CD1c-positive myeloid dendritic cell (primary cell): ENCODE measurements at regions not wholly inside any gene's neighbourhood (a gene's known extent, or its start where the extent isn't known, plus 50 kb on each side); places are given as distances from the start of the nearest gene placed in this dataset.

Source experiments
- DNase-seq: peaks from one replicate; pipeline ENCODE4 v3.0.0-alpha.2; 2016; ENCODE audit errors: extremely low spot score

DNA sequence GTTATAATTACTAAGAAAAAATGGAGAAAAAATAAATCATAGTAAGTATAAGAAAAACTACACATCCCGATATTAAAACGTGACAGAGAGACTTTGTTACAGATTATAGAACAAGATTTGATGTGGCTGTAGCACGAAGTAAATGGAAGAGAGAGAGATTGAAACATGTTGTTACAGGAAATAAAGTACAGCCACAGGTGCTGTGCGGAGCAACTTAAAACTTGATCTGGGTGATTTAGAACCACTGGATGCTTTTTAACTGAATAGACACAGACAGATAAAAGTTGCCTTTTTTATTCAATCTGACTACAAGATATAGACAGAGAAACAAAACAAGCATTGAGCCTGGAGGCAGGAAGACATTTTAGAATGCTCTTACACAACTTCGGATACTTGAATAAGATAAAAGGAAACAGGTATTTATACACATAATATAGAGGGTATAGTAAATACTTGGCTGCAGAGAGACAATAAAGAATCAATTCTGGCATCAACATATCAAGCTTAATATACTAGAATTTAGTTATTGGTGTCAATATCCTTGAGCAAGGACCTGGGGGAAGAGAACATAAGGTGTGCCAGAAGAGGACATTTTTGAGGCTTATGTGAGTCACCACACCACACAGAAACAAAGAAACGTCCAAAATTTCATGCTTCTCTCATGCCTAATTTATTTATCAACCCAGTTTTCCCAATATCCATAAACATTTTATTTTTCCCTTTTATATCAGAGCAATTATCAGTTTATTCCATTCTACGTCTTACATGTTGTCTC is 548.5 kb downstream of the SLITRK1 start:
- DNase-seq = no peak

DNA sequence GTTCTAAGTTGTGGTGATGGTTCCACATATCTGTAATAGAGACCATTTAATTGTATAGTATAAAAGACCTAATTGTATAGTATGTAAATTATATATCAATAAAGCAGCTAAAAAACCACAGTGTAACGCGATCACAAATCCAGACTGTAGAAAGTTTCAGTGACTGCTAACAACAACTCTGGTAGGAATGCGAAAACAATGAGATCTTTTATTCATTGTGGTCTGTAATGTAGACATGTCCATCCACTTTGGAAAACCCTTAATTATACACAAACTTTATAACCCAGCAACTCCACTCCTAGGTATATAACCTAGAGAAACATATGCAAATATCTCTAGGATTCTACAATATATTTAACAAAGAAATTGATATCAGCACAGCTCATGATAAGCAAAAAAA is 549.5 kb downstream of the SLITRK1 start:
- DNase-seq = no peak

DNA sequence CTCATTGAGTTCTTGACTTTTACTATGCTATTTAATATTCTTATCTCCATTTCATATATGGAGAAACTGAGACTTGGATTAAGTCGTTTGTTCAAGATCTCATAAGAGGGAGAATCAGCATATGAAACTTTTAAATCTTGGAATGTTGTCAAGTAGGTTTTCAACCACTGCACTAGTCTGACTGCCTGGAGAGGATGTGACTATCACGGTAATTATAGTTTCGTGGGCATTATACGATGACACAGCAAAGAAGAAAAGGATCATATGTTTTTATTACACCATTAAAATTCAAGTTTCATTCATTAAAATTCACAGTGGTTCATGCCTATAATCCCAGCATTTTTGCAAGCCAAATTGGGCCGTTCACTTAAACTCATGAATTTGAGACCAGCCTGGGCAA is 555.2 kb downstream of the SLITRK1 start:
- no peak for DNase-seq

DNA sequence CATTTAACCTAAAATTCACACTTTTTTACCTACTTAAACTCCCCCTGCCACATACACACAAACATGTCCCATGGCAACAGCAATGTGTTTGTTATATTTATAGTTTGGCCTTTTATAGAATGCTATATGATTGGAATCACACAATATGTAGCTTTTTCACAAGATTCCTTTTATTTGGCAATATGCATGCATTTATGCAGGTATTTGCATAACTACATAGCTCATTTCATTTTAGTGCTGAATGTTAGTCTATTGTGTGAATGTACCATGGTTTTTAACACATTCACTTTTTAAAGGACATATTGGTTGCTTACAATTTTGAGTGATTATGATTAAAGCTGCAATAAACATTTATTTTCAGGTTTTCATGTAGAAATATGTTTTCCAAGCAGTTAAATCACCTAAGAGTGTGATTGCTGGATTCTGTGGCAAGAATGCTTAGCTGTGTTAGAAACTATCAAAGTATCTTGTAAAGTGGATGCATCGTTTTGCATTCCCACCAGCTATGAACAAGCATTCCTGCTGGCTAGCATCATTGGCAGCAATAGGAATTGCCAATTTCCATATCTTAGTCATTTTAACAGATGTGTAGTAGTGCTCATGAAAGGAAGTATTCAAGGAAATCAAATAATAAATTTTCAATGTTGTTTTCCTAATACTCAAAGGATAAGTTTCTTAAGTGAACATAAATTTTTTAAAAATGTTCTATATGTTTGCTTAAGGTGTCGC is 557.0 kb downstream of the SLITRK1 start:
- DNase-seq = no peak

DNA sequence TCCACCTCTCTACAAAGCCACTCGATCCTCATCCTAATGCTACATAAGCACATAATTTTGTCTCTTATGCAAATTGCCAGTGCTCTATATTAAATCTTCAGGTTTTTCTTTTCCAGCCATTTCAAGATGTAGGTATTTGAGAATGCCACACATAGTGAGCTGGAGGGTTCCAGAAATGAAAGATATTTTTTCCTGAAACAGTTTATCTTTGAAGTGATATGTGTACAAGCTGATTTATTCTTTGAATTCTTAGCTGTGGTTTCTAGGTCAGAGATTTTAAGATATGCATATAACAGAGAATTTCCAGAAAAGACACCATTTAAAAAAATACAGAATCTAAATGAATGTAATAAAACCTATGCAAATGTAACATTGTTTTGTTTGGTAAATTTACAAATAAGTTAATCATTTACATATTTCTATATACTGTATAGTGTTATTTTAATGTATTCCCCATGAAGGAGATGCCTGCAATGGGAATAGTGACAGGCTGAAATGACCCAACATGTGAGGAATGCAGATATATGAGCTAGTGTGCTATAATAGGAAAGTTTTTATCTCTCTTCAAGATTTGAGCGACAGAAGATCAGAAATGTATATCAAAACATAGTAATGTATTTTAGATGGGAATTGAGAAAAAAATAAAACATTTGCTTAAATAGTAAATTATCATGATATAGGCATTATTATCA is 570.2 kb downstream of the SLITRK1 start:
- DNase-seq = no peak

DNA sequence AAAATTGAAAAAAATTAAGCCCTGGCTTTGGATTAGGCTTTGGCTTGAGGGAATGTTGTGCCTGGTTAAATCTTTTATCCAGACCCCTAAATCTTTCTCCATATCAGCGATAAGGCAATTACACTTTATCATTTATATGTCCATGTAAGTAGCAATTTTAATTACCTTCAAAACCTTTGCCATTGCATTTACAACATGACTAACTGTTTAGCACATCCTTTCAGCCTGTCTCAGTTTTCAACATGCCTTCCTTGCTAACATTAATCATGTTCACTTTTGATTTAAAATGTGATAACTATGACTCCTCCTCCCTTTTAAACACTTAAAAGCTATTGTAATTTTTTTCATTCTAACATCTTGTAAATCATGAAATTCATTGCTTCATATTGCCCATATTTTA is 583.7 kb downstream of the SLITRK1 start:
- no peak for DNase-seq

DNA sequence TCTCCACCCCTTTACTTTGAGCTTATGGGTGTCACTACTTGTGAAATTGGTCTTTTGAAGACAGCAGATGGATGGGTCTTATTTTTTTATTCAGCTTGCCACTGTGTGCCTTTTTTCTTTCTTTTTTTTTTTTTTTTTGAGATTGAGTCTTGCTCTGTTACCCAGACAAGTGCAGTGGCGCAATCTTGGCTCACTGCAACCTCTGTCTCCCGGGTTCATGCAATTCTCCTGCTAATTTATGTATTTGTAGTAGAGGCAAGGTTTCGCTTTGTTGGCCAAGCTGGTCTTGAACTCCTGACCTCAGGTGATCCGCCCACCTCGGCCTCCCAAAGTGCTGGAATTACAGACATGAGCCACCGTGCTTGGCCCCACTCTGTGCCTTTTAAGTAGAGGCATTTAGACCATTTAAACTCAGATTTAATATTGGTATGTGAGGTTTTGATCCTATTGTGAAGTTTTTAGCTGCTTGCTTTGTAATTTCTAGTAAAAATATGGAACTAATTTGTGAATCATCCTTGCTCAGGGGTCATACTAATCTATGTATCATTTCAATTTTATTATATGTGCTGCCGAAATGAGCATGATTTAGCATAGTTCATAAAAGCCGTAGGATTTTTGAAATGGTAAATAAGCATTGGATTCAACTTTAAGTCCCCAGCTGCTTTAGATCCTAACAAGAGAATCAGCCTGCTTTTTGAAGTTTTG is 584.5 kb downstream of the SLITRK1 start:
- no peak for DNase-seq

DNA sequence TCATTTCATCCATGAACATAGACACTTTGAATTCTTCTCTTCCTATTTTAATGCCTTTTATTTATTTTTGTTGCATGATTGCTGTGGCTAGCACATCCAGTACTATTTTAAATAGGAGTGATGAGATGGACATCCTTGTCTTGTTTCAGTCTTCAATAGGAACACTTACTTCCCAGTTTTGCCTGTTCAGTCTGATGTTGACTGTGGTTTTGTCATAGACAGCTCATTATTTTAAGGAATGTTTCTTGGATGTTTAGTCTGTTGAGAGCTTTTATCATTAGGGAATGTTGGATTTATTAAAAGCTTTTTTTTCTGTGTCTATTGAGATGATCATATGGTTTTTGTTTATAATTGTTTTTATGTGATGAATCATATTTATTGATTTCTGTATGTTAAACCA is 586.6 kb downstream of the SLITRK1 start:
- no peak for DNase-seq

DNA sequence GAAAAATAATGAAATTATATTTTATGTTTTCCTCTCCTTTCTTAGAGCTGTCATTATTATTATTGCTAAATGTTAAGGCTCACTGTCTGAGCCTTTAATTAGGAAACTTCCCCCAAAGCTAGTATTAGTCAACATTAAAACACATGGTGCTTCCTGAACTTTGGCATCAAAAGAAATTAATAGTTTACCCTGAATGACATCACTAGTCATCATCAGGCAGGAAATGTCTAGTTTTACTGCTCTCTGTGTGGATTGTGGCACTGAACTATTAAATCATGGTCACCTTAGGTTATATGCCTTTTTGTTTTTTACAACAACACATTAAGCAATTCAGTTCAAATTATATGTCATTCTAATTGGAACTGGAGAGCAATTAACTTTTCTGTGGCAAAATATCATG is 595.5 kb downstream of the SLITRK1 start:
- DNase-seq = no peak

DNA sequence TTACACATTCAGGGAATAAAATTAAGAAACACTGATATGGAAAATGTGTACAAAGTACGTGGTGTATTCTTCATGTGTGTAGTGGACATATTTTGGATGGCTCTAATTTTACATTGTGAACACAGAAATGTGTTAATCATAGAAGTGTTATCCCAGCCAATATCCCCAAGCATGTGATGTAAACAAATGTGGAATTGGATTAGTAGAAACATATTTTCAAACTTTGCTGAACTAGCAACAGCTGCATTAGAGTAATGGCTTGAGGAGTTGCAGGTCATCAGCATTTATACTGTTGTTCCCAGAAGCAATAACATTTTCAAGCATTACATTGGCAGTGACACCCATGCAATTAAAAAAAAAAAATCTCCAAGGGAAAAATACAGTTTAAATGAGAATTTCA is 600.6 kb downstream of the SLITRK1 start:
- DNase-seq = no peak

DNA sequence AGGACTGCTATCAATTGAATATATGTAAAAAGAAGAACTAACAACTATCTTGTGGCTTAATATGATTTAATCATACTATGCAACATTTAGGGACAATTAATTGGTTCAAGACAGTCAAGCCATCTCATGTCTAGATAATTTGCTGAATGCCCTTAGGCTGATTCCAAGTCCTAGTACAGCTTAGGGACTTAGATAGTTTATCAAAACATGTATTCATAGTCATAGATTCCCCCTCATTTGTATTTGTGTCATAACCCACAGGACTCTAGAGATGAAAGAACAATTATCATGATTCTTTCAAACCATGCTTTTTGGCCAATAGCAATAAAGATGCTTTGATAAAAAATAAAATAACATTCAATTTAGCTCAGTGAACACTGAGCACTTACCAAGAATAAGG is 607.6 kb downstream of the SLITRK1 start:
- no peak for DNase-seq

DNA sequence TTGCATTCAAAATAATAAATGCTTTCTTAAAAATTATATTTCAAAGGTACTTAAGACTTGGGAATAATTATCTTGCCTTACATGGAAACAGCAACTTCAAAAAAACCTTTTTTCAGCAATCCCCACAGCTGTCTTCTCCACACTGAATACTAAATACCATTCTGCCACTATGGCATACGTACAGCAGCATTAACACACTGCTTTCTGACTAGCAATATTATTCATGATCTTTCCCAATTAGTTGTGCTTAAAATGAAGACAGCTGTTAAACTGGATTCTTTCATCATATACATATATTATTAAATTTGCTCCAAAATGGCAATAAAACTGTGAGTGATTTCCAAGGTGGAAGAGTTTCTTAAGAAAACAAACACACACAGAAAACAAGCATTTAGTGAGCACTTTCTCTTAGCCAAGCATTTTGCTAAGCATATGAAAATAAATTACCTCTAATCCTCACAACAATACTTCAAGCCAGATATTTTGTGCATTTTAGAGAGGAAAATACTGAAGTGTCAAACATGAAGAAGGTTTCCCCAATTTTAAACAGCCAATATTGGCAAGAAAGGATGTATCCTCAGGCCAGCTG is 609.5 kb downstream of the SLITRK1 start:
- DNase-seq = no peak

DNA sequence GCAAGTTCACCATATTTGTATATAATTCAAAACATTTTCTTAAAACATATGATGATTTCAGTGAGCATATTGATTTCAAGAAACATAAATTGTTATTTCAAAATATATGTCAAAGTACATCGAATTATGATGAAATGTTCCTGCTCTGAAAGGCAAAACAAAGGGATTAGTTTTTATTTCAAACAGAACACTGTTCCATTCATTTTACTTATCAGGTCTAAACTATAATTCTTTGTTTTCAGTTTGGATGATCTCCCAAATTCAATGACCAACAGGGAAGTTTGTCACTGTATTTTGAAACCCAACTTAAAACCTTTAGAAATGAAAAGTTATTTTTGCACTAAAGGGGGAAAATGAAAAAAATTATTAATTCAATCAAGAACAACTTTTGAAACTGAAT is 610.2 kb downstream of the SLITRK1 start:
- DNase-seq = no peak

DNA sequence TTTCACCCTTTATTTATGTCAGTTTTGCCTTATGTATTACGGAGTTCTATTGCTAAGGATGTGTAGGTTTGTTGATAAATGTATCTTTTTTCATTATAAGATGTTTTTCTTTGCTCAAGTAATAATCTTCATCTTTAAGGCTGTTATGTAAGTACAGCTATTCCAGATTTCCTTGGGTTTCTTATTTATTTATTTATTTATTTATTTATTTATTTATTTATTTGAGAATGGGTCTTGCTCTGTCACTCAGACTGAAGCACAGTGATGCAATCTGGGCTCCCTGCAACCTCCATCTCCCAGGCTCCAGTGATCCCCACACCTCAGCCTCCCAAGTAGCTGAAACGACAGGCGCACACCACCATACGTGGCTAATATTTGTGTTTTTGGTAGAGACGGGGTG is 617.0 kb downstream of the SLITRK1 start:
- DNase-seq = no peak

DNA sequence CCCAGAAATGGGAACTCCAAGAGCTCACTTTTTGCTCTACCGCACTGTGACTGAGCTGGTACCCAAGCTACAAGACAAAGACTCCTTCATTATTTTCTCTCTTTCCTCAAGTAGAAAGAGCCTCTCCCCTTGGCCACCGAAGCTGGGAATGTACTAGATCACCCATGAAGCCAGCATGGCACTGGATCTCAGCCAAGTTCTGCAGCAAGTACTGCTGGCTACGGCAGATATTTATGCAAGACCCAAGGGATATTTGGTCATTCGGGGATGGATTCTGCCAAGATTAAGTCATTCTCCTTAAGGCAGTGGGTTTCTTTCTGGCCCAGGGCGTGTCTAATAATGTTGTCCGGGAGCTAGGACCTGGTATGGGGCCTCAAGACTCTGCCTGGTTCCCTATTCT is 633.5 kb downstream of the SLITRK1 start:
- no peak for DNase-seq

DNA sequence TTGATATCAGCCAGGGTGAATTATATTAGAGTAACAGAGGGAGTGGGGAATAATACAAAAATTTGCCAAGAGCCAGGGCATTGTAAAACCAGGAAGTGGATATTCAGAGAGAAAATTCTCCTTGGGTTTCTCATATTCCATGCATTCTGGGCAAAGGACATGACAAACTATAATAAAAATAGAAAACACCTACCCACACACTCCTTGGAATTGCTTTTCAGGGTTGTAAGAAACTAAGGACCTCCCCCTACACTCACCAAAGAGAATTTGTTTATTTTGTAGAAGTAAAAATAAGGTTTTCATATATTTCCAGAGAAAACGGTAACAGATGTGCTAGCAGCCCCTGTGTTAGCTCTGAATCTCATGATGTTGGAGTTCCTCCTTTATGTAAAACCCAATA is 649.6 kb downstream of the SLITRK1 start:
- DNase-seq = no peak

DNA sequence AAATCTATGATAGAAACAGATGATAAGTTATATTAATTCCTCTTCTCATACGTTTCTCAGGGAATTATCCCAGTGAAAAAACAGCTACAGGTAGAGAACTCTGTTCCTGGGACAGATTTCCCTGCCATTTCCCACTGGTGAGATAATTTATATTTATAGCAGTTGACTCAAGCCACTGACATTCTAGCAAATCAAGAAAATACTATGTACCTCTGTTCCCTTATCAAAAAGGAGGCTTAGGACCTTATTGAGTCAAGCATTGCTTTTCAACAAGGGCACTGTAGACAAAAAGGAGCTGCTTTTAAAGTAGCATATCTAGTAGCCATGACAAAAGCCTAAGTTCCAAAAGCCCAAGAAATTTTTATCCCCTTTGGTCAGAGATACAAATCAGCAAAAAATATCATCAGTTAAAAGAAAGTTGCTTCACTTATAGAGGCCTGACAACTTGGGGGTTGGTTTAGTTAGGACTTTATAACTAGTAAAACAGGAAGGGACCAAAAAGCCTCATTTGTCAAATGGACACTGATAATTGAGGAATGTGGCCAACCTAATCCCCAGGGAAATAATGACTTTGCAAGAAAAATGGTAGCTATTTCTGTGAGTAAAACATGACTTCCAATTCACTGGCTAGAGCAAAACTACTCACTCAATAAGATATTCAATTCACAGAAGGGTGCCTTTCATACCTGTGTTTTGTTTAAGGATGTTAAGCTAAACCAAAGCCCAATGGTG is 652.5 kb downstream of the SLITRK1 start:
- no peak for DNase-seq

DNA sequence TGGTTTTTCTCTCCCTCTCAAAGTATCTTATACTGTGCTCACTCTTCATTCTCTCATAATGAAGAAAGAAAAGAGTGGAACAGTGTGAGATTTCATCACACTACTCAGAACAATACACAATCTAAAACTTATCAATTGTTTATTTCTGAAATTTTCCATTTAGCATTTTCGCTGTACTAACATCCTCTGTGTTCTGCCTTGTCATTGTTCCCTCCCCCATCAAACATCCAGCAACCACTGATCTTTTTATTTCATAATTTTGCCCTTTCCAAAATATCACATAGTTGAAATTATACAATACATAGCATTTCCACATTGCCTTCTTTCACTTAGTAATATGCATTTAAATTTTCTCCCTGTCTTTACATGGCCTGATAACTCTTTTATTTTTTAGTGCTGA is 658.7 kb downstream of the SLITRK1 start:
- DNase-seq = no peak

DNA sequence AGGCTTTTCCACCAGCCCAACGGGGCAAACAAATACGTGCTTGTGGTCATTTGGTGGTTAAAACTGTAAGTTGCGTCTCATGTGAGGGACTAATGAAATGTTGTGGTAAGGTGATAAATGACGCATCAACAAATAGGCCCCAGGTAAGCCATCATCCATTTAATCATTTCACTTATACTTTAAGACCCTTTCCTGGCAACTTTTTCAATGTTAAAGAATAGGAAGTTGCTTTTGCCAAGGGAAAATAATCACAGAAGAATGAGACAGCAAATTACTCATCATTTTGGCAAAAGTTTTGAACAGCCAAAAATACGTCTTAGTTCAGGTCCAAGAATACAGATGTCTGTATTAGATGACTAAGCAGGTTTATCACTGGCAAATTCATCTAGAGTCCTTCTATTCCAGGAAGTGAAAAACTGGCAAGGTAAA is 660.4 kb downstream of the SLITRK1 start:
- DNase-seq = no peak

DNA sequence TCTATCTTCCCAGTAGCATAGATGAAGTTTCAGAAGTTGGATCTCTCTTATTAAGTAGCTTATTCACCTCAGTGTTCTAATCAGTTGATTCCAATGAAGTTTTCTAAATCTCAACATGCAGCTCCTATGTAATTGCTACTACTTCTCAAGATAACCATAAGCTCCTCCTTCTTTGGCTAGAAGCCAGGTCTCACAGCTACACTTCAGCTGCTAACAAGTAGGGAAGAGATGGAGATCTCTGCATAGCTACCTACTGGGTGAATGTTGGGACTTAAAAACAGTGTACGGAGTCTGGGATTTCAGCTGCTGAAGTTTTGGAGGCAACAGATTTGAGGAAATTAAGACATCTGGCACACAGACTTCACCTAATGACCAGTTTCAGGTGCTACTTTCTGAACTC is 661.0 kb downstream of the SLITRK1 start:
- DNase-seq = no peak

DNA sequence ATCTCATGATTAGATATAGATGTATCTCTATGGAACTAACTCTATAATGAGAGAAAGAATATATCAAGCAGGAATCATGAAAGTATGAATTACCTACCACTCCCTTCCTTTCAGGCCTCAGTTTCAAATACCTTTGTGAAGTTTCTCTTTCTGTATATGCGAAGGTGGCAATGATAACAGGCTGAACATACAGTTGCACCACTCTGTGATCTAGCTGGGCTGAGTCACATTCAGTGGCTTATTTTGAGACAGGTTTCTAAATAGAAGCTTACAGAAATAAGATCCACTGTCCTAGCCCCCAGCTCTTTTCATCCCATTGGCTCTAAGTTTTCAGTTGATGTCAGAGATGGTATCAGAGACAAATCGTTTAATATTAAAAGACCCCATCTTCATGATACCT is 662.0 kb downstream of the SLITRK1 start:
- no peak for DNase-seq
